Brain microvascular endothelial cell (primary cell): ENCODE measurements at regions not wholly inside any gene's neighbourhood (a gene's known extent, or its start where the extent isn't known, plus 50 kb on each side); places are given as distances from the start of the nearest gene placed in this dataset.

Experiments used
- DNase-seq: peaks from one replicate; pipeline ENCODE4 v3.0.0-alpha.2; 2020
- H3K27ac ChIP-seq: fragments of 250-450 bp; sonication (Bioruptor Pico); 2 replicates; pipeline ENCODE4 v1.5.1; 2020; ENCODE audit warnings: mild to moderate bottlenecking, moderate library complexity
- H3K27me3 ChIP-seq: fragments of 250-450 bp; sonication (Bioruptor Pico); replicated peaks from 2 replicates; pipeline ENCODE4 v1.5.1; 2020; ENCODE audit warnings: mild to moderate bottlenecking
- H3K36me3 ChIP-seq: fragments of 250-450 bp; sonication (Bioruptor Pico); replicated peaks from 2 replicates; pipeline ENCODE4 v1.5.1; 2020; ENCODE audit warnings: mild to moderate bottlenecking
- H3K4me3 ChIP-seq: 2 replicates; pipeline ENCODE4 v1.5.1; 2011; ENCODE audit warnings: low read depth, mild to moderate bottlenecking, control low read depth, low read length, moderate library complexity
- CTCF ChIP-seq: IDR thresholded peaks from 2 replicates; pipeline ENCODE4 v1.5.1; 2011; ENCODE audit warnings: low read depth, mild to moderate bottlenecking, moderate library complexity, low read length, control low read depth, inconsistent platforms; ENCODE audit errors: missing control alignments
- in situ Hi-C: cut with HindIII; loops from 2 replicates; pipeline ENCODE4 v1.10.0; 2017; ENCODE audit warnings: low sequenced_read_pairs, low pct_ligation_motif_present

GRCh38 chr3:161579395-161580126 lies 83.0 kb downstream of the OTOL1 start:
- no peak overlapping the region for H3K4me3 ChIP-seq
- no peak overlapping the region for H3K27ac ChIP-seq
- DNase-seq = no peak
- no peaks in the 10 kb centered on the region for H3K27me3 ChIP-seq
- H3K36me3 ChIP-seq = no peaks in the 10 kb centered on the region
- TF ChIP-seq CTCF = no peak
- in situ Hi-C loops = no loop called here

- H3K4me3 ChIP-seq = no peak overlapping the region
- no peak overlapping the region for H3K27ac ChIP-seq
- TF ChIP-seq CTCF = no peak
- in situ Hi-C loops = no loop called here
- no peaks in the 10 kb centered on the region for H3K27me3 ChIP-seq
- no peaks in the 10 kb centered on the region for H3K36me3 ChIP-seq
- no peak for DNase-seq
Measured at GRCh38 chr3:161585922-161586321, 89.3 kb downstream of the OTOL1 start.

GRCh38 chr3:161586556-161587235 lies 90.1 kb downstream of the OTOL1 start:
- Histone ChIP-seq H3K27me3 (no peaks in the 10 kb centered on the region), H3K27ac (no peak overlapping the region), H3K4me3 (no peak overlapping the region), H3K36me3 (no peaks in the 10 kb centered on the region)
- in situ Hi-C loops = no loop called here
- TF ChIP-seq CTCF = no peak
- DNase-seq = no peak

- no peak for TF ChIP-seq CTCF
- Histone ChIP-seq H3K36me3 (no peaks in the 10 kb centered on the region), H3K27ac (no peak overlapping the region), H3K4me3 (no peak overlapping the region), H3K27me3 (no peaks in the 10 kb centered on the region)
- in situ Hi-C loops = no loop called here
- DNase-seq = no peak
Measured at GRCh38 chr3:161598639-161599038, 102.0 kb downstream of the OTOL1 start.

- in situ Hi-C loops = no loop called here
- no peak for DNase-seq
Measured at GRCh38 chr3:161599697-161600096, 103.1 kb downstream of the OTOL1 start.

More at GRCh38 chr3:161599697-161600096, 103.1 kb downstream of the OTOL1 start:
- Histone ChIP-seq H3K36me3 (no peaks in the 10 kb centered on the region), H3K27me3 (no peaks in the 10 kb centered on the region), H3K27ac (no peak overlapping the region), H3K4me3 (no peak overlapping the region)
- no peak for TF ChIP-seq CTCF
